Epithelial cell of esophagus (primary cell): ENCODE measurements at regions not wholly inside any gene's neighbourhood (a gene's known extent, or its start where the extent isn't known, plus 50 kb on each side); places are given as distances from the start of the nearest gene placed in this dataset.
"Not testable (repeated sequence)": the region's sequence is repeated elsewhere in the genome, so short reads cannot be mapped to it uniquely, and the experiment has no call there.

Experiments used
- DNase-seq: peaks from one replicate; pipeline ENCODE4 v3.0.0; 2010; ENCODE audit warnings: low read depth
- H3K4me3 ChIP-seq: 2 replicates; pipeline ENCODE4 v1.5.1; 2011; ENCODE audit warnings: mild to moderate bottlenecking, low read length, control low read depth
- TF ChIP-seq, protein P1 (sequence below): IDR thresholded peaks from 2 replicates; pipeline ENCODE4 v1.5.1; 2011; ENCODE audit warnings: low read depth, mild to moderate bottlenecking, low read length, control low read depth, inconsistent platforms; ENCODE audit not compliant: insufficient read depth; ENCODE audit errors: missing control alignments

DNA sequence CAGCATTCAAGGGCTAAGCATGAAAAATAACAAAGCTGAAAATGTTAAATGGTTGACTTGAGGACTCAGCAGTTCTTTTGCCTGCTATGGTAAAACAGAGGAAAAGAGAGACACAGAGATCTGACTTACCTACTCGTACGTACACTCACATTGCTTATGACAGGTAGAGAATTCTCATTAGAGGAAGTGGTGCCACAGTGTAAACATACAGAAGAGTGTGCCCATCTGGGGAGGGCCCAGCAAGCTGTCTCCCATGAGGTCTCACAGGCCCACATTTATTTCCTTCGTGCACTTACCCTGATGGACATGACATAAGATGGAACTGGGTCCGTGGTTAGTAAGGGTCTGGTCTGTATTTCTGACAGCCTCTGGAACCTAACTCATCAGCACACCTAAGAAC is 729.1 kb downstream of the BCL11A start:
- no peak overlapping the region for H3K4me3 ChIP-seq
- no peak for DNase-seq
- TF ChIP-seq, protein P1, sequence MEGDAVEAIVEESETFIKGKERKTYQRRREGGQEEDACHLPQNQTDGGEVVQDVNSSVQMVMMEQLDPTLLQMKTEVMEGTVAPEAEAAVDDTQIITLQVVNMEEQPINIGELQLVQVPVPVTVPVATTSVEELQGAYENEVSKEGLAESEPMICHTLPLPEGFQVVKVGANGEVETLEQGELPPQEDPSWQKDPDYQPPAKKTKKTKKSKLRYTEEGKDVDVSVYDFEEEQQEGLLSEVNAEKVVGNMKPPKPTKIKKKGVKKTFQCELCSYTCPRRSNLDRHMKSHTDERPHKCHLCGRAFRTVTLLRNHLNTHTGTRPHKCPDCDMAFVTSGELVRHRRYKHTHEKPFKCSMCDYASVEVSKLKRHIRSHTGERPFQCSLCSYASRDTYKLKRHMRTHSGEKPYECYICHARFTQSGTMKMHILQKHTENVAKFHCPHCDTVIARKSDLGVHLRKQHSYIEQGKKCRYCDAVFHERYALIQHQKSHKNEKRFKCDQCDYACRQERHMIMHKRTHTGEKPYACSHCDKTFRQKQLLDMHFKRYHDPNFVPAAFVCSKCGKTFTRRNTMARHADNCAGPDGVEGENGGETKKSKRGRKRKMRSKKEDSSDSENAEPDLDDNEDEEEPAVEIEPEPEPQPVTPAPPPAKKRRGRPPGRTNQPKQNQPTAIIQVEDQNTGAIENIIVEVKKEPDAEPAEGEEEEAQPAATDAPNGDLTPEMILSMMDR: no peak

DNA sequence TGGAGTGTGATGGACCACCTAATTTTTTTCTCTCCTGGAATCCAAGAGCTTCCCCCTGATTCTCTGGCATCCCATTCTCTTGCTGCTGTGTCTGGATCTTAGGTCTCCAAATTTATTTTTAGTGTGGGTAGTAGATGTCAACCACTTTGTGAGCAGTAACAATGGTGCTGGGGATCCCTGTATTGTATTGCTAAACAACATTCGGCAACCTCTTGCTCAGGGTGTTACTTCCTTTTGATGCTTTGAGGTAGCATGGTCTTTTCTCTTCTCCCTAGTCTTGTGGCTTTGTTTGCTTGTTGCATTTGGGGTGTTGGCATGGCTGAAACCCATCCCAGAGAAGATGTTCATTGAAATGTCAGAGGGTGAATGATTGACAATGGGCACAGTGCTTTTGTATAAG is 737.4 kb downstream of the BCL11A start:
- no peak overlapping the region for H3K4me3 ChIP-seq
- no peak for DNase-seq
- TF ChIP-seq, protein P1: no peak

DNA sequence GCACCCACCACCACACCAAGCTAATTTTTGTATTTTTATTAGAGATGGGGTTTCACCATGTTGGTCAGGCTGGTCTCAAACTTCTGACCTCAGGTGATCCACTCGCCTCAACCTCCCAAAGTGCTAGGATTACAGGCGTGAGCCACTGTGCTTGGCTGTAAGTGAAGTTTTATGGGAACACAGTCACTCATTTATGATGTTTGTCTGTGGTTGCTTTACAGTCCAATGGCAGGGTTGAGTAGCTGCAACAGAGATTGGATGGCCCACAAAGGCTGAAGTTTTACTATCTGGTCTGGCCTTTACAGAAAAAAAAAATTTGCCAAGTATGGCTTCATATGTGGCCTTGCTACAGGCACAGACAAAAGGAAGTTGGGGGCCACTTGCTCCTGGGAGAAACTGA is 743.2 kb downstream of the BCL11A start:
- DNase-seq: not testable (repeated sequence)

DNA sequence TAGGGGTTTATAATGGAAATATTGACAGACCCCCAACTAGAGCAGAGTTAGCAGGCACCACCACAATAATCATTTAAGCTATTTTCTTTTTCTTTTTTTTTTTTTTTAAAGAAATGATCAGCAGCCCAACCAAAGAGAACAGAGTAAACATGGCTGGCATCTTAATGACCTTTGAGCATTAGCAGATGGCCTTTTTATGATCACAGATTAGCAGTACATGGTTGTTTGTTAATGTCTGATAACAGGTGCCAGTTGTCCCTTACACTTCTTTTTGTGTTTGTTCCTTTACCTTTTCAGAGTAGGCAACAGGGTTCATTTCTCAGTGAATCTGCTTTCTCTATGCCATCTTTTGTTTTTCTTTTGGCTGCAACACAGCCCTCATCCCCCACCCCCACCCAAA is 747.0 kb downstream of the BCL11A start:
- DNase-seq: no peak
- TF ChIP-seq, protein P1: no peak
- H3K4me3 ChIP-seq: no peak overlapping the region

More for the DNA sequence above, 743.2 kb downstream of the BCL11A start:
- H3K4me3 ChIP-seq: not testable (repeated sequence)

DNA sequence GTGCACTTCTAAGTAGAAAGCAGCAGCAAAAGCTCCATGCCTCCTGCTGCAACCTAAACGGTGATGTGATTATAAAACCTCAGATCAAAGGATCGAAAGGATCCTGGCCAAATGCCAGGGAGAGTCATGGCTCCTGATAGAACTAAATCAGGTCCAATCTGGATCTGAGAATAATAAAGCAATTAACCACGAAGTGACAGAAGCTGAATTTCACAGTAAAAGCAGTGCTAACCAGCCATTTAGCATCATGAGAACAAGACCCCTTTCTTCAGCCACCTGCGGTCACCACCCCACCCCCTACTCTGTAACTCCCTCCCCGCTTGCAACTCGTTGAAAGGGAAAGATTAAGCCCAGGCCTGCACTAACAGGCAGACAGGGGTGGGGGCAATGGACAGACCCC is 748.7 kb downstream of the BCL11A start:
- DNase-seq: no peak
- H3K4me3 ChIP-seq: no peak overlapping the region
- TF ChIP-seq, protein P1: no peak

DNA sequence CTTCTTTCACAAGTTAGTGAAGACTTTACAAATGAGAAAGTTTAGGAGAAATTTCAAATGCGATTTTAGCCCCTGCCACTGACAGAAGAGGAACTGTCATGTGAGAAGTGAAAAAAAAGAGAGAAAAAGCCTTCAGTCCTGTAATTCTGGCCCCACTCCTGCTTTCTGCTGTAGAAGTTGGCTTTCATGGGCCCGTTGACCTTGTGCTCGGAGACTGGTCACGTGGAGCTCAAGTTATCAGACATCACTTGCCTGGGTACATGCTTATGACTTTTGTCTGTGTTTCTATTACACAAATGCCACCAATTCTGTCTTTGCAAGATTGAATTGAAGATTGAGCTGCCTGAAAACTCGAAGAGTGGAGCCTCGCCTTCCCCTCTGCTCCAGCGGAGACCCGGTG is 749.9 kb downstream of the BCL11A start:
- TF ChIP-seq, protein P1: no peak
- H3K4me3 ChIP-seq: no peak overlapping the region
- no peak for DNase-seq

DNA sequence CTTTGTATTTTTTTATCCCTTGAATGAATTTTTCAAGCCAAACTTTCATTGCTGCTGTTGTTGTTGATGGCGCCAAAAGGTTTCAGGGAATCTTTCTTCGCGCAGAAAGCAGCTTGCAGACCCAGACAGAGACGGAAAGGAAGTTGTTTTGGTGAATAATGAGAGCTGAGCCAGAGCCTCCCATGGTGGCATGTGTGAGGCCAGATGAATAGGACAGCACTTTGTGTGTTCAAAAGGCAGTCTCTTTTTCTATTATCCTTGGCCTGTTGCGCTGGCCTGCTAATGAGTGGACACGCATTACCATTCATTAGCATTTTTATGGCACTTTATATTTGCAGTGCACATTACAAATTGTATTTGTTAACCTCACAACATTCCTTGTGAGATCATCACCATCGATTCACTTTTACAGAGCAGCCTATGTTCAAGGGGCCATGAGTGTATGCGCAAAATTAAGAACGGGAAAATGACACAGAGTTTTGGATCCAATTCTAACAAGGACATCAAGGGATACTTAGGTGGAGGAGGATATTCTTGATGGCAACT is 754.7 kb downstream of the BCL11A start:
- no peak overlapping the region for H3K4me3 ChIP-seq
- DNase-seq: no peak
- TF ChIP-seq, protein P1: no peak

DNA sequence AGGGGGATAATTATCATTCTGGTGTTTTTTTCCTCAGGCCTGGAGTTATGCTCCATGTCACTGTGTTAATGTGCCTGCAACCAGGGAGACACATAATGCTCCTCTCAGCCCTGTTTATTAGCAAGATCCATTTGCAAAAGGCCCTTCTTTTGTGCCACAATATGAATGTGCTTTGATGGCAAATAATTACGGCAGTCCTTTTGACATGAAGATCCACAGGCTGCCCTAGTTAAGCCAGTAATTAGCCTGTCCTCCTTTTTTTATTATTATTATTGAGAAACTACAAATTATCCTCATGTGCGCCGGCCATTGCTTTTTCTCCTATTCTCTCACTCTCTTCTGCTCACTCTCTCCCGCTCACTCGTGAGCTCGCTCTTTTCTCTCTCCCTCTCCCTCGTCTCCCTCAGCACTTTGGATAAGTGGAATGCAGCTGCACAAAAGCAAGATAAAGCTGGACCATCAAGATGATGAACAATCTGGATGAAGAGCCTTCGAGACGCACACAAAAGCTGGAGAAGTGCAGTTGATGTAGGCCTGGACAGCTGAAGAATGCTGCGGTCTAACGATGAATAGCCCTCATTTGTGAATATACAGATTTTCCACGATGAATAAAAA is 762.3 kb downstream of the BCL11A start:
- DNase-seq: no peak
- no peak overlapping the region for H3K4me3 ChIP-seq
- TF ChIP-seq, protein P1: no peak
